Stimulated activated CD4-positive, alpha-beta T cell treated with anti-CD3 and anti-CD28 coated beads, Interleukin-2, amount 100 ng/mL, for 24 hours (primary cell): ENCODE measurements at regions not wholly inside any gene's neighbourhood (a gene's known extent, or its start where the extent isn't known, plus 50 kb on each side); places are given as distances from the start of the nearest gene placed in this dataset.

Source experiments
- DNase-seq, 2 donors: peaks; one replicate each; pipeline ENCODE4 v3.0.0-alpha.2; 2020

DNA sequence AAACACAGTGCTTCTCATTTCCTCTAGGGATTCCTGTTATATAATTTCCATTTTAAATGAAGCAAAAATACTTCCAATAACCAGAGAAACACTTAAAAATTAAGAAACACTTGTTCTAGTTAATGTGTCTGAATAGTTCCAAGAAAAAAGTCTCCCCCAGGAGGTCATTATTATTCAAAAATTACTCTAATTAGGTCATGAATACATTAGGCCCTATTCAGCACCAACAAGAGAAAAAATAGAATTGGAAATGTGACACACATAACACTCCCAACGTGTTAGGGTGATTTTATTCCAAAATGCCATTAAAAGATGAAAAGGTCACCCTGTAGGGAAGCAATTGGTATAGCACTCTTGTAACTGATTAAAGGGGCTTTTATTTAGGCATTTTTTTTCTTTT is 382.1 kb downstream of the TUSC7 start:
- no peak for DNase-seq

DNA sequence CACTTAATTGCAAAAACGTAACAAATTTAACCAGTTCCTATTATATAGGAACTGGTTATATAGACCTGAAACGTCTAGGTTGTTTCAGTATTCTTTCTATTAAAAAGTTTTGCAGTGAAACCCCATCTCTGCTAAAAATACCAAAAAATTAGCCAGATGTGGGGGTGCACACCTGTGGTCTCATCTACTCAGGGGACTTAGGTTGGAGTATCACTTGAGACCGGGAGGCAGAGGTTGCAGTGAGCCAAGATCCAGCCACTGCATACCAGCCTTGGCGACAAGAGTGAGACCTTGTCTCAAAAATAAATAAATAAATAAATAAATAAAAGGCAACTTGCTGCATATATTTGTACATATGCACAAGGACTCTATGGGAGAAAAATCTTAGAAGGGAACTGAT is 387.0 kb downstream of the TUSC7 start:
- DNase-seq = no peak

GRCh38 chr3:117097351-117097750 is 387.8 kb downstream of the TUSC7 start:
- no peak for DNase-seq

GRCh38 chr3:117101697-117102096 is 392.1 kb downstream of the TUSC7 start:
- DNase-seq = no peak

DNA sequence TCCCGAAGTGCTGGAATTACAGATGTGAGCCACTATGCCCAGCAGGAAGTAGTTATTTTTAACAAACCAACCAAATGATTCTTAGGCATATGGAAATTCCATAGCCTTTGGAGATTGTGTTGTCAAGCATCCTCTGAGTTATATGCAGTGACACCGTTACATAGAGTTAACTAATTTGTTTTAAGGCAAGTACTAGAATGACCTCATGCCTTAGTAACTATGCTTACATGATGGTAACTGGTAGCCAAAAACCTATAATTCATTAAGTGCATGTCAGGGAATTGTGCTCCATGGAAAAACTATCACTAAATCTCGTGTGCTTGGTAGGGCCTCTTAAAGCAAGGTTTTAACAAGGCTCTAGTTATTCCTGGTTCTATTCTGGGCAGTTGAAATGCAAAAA is 392.8 kb downstream of the TUSC7 start:
- no peak for DNase-seq

GRCh38 chr3:117103675-117104074 is 394.1 kb downstream of the TUSC7 start:
- DNase-seq = no peak

GRCh38 chr3:117104381-117104780 is 394.8 kb downstream of the TUSC7 start:
- DNase-seq = no peak

- no peak for DNase-seq
Observed at GRCh38 chr3:117104792-117105191, 395.2 kb downstream of the TUSC7 start.

GRCh38 chr3:117105686-117106085 is 396.1 kb downstream of the TUSC7 start:
- no peak for DNase-seq

DNA sequence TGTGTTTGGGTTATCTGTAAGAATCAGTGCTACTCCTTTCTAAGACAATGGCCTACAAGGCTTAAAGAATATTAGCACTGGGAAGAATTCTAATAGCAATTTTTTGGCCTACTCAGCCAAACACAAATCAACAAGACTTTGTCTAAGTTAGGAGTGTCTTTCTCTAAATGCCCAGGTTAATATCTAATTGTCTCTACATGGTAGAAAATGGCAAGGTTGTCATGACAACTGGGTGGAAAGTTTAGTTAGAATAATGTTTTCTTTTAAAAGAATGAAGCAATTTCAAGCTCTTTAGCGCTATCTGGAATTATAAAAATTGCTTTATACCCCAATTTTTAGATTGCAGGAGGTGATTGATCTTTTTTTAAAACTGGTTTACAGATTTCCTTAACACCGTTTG is 396.8 kb downstream of the TUSC7 start:
- no peak for DNase-seq

- DNase-seq = no peak
Observed at GRCh38 chr3:117107946-117108345, 398.4 kb downstream of the TUSC7 start.

DNA sequence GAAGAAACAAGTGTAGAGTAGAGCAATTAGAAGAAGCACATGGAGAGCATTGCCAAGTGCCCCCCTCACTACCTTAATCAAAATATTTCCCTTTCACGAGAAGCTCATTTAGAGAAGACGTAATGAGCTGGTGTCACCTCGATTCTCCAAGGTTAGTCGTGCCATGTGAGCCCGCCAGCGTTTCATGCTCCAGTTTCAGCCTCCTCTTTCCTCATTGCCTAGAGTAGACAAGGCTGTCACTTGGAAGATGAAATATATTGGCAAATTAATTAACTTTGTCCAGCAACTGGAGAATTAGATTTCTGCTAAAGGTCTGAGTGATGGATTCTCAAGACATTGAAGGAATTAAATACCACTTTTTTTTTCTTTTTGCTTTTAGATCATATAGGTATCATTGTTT is 399.6 kb downstream of the TUSC7 start:
- no peak for DNase-seq

- no peak for DNase-seq
Observed at GRCh38 chr3:117114517-117115265, 405.1 kb downstream of the TUSC7 start.

DNA sequence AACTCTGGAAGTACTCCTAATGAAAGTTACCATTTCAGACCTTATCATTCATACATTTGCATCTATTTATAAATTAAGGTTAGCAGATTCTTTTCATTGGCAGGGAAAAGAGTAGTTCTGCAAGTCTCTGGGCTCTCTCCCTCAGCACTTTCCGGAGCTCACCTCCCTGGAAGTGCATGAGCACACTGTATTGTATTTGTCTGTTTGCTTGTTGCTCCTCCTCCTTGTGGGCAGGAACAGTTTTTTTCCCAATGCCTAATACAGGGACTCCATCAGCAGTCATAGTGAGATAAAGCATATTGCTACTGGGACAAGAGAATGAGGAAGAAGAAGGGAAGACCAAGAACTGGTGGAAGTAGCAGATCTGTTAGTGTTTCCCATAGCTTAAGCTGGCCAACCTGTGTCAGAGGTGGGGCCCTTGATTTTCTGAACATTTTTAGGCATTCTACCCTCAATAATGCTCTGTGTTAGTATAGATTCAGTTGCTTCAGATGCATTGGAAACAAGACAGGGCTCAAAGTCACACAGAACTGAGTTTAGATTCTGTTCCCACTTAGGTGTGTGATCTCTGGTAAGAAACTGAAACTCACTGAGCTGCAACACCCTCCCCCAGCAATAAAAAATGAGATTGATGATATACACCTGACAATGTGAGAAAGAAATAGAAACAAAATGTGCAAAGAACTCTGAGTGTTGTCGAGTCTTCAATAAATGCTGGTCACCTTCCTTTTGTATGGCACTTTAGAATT is 407.8 kb downstream of the TUSC7 start:
- DNase-seq = no peak

DNA sequence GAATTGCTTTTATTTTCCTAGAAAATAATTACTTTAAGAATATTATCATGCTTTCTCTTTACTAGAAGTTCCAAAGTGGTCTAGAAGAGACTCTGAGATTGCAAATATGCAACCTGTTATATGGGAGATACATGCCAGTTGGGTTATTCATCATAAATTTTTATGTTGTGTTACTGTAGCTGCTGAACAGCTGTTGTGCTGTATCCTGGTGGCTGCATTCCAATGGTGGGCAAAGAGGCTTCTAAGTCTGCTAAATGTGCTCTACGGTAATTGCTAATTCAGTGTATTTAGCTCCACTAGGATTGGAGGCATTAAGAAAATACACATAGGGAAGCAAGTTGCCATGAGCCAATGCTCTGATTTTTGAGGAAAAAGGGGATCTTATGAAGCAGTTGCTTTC is 409.0 kb downstream of the TUSC7 start:
- DNase-seq = no peak

- DNase-seq = no peak
Observed at GRCh38 chr3:117120014-117120413, 410.4 kb downstream of the TUSC7 start.

DNA sequence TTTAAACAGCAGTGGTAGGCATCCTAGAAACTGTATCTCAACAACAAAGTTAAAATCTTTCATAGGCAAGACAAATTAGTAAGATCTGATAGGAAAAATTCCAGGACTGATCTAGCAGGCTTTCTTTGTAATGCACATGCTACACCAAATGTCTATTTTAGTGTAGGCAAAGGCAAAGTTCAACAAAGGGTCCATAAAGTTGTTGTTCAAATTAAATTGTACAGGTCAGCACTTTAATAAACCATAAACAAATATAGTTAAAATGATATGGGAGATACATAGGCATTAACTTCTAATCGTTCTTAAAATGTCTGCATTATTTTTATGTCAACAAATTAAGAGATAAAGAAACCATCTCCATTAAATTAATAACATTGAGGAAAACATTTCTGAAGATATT is 413.0 kb downstream of the TUSC7 start:
- DNase-seq = no peak

DNA sequence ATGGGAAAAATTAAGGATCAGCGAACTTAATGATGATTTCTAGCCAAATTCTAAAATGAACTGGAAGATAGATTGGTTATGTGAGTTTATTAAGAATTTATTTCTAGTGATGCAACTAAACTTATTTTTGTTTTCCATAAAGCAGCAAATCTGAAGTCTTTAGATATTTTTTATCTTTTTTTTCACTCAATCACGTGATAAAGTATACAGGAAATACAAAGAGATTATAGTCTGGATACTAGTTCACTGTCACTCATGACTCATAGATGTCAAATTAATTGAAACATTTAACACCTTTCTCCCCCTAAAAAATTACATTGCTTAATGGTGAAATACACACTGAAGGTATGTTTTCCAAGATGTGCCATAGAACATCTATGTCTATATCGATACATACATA is 416.9 kb downstream of the TUSC7 start:
- no peak for DNase-seq

- no peak for DNase-seq
Observed at GRCh38 chr3:117126946-117127546, 417.5 kb downstream of the TUSC7 start.

DNA sequence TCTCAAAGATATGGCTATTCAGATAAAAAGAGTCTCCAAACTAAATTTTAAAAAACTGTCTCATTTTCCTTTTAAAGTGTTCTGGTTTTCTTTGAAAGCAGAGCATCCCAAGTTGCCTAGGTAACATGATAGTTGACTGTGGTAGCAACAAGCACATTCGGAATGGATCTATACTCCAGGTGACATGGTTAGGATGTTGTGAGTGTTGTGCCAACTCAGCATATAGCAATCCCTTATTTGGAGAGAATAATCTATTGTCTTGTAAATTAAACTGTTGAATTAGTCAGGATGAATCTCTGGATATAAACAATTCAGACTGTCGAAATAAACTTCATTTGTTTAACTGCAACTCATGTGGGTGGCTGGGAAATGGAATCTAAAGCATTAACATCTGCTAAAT is 418.6 kb downstream of the TUSC7 start:
- no peak for DNase-seq

DNA sequence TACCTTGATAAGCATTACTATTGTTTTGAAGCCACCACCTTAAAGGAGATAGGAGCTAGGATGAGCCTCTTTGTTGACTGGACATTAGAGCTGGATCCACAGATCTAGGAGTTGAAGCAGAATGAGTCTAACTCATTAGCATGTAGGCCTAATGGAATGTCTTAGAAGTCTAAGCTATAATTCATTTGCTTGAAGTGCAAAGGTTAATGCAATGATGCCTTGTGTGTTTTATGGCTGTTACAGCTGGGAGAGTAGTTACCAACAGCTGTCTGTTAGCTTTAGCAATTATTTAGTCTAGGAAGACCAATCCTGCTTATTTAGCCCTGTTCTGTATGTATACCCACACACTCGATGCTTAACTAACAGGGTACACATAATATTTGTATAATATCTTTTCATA is 419.3 kb downstream of the TUSC7 start:
- no peak for DNase-seq

DNA sequence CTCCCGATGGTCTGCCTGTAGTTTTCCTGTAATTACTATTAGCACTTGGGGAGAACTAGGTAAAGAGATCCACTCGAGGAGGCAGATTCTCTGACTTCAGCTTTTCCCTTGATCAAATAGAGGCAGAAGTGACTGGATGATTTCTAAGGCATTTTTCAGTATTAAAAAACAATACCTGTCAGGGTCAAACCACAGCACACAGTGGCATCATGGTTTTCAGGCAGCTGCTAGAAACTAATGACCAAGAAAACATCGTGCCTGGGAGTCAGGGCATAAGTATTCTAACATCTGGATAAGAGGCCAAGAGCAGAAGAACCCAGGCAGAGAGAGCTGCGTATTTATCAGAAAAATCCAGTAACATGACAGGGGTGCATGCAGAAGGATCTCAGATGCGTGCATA is 419.9 kb downstream of the TUSC7 start:
- no peak for DNase-seq

GRCh38 chr3:117130222-117130621 is 420.6 kb downstream of the TUSC7 start:
- DNase-seq = no peak

GRCh38 chr3:117131259-117131658 is 421.7 kb downstream of the TUSC7 start:
- DNase-seq = no peak
